CD4-positive, alpha-beta T cell treated with Interleukin-12 subunit alpha and Interleukin-12 subunit beta, for 1 hour (primary cell): ENCODE measurements at regions not wholly inside any gene's neighbourhood (a gene's known extent, or its start where the extent isn't known, plus 50 kb on each side); places are given as distances from the start of the nearest gene placed in this dataset.
A peak's percentile ranks its signal among the peaks of the same experiment; 100 is the strongest.

Source experiments
- DNase-seq: peaks from one replicate; pipeline ENCODE4 v3.0.0-alpha.2; 2020

DNA sequence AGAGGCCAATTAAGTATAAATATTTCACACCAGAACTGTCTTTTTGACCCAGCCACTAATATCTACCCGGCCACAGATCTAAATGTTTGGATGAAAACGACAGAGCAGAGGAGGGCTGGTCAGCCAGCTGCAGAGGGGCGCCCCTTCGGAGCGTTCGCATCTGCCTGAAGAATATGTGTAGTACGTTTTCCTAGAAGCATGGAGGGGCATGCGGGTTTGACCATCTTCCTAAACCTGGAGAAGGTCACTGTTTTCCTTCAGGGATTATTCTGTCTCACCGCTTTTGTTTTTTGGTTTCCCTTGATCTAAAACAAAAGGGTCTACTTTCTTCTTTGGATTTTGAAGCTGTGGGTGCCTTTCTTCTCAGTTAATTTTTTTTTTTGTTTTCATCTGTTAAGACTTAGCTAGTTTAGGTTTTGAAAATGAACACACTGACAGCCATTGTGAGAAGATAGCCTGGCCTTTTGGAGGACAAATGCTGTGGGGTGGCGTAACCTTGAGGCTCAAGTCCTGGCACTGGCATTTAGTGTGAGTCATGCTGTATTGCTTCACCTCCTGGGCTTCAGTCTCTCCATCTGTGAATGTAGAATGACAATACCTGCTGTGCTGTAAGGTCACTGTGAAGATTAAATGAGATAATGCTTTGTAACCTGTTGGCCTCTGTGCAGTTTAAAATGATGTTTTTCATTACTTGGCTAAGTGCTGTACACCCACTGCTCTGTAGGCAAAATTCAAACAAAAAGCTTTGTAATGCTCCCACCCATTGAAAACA is 74.1 kb upstream of the IRF2BP2 start:
- no peak for DNase-seq

DNA sequence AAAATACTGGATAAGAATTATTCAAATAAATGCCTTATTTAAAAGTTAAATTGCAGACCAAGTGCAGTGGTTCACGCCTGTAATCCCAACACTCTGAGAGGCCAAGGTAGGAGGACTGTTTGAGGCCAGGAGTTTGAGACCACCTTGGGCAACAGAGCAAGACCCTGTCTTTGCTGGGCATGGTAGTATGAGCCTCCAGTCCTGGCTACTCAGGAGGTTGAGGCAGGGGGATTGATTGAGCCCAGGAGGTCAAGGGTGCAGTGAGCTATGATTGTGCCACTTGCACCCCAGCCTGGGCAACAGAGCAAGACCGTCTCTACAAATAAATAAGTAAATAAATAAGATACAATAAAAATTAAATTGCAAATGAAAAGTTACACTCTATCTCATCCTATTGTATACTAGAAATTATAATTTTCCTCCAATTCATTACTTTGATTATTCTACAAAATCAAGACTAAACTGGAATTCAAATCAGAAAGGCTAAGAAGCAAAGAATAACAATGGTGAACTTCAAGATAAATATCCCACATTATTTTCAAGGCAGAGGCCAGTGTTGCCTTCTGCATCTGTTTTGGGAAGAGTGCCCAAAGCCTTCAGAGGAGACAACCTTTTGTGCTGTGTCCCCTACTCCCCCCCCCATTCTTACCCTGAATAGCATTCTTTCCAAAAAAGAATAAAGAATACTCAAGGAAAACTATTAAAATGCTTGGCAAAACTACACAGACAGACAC is 73.3 kb upstream of the IRF2BP2 start:
- no peak for DNase-seq

DNA sequence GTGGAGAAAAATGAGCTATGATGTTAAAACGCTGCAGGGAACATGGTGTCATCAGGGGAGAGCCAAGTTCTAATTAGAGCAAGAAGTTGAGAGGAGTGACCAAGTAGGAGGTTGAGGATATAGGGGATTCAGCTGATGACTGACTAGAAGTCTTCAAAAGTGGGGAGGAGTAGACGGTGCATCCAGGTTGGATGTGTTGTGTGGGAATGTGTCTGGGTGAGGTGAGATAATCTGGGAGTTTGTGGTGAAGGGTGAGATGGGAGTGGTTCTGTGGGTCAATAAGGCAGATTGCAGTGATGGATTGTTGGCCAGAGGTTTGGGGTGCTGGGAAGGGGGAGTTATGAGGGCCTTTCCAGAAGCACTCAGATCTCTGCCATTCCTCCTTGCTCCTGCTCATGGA is 72.0 kb upstream of the IRF2BP2 start:
- no peak for DNase-seq

DNA sequence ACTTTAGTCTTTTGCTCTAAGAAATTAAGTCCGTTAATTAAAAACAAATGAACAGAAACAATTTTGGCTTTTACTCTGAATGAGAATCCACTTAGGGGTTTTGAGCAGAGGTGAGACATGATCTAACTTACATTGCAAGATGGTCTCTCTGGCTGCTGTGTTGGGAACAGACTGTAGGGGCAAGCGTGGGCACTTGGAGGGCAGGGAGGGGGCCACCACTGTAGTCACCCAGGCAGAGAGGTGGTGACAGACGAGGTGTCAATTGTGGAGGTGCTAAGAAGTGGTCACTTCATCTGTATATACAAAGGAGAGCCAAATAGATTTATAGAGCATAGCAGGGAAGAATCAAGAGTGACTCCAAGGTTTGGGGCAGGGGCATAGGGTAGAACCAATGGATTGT is 71.1 kb upstream of the IRF2BP2 start:
- no peak for DNase-seq

DNA sequence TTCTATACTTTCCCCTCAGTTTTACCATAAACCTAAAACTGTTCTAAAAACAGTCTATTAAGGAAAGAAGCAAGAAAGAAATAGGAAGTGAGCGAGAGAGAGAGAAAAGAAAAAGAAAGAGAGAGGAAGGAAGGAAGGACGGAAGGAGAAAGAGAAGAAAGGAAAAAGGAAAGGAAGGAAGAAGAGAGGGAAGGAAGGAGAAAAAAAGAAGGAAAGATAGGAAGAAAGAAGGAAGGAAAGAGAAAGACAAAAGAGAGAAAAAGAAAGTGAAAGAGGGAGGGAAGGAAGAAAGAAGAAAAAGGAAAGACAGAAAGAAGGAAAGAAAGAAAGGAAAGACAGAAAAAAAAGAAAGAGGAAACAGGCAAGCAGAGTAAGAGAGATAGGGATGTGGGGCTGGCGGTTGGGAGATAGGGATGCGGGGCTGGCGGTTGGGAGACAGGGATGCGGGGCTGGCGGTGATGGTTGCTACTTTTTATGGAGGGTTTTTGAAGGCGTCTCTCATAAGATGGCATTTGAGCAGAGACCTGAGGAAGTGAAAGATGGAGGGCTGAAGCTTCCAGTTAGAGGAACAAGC is 70.4 kb upstream of the IRF2BP2 start:
- DNase-seq, result no peak

GRCh38 chr1:234676103-234676594 is 66.2 kb upstream of the IRF2BP2 start:
- peak; percentile 58 for DNase-seq

- DNase-seq, result no peak
Measured at GRCh38 chr1:234675572-234675971, 65.6 kb upstream of the IRF2BP2 start.

- no peak for DNase-seq
Measured at GRCh38 chr1:234675006-234675405, 65.0 kb upstream of the IRF2BP2 start.

- no peak for DNase-seq
Measured at GRCh38 chr1:234674218-234674815, 64.3 kb upstream of the IRF2BP2 start.

DNA sequence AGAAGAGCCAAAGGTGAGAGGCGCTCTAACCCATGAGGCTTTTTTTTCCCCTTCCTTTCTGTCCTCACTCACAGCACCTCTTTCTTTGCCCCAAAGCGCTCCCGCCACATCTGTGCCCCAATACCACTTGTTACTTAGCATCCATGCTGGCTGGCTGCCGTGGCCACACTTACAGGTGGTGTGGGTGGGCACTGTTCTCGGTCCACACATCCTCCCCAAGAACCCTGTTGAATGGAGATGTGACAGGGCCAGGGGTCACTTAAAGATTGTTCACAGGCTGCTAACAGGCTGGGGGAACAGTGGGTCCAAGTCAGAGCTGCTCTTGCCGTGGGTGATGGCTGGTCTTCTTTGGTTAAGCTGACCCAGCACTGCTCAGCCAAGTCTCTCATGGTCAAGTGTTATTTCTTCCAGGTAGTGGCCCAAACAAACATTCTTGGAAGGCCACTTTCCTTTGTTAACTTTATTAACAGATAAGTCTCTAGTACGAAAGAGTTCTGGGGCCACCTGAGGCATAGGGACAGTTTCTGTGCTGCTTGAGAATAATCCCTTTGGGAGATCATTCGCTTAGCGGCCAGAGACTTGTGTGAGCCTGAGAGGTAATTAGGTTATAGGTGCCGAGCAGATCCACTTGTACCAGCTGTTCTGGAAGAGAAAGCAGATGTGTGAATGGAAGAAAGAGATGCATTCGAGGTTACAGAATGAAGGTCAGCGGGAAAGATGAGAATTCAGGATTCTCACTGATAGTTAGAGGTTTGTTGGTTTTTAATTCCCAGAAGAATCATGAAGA is 62.6 kb upstream of the IRF2BP2 start:
- no peak for DNase-seq

GRCh38 chr1:234670967-234671626 is 61.1 kb upstream of the IRF2BP2 start:
- no peak for DNase-seq

- no peak for DNase-seq
Measured at GRCh38 chr1:234669499-234669898, 59.5 kb upstream of the IRF2BP2 start.

- DNase-seq, result no peak
Measured at GRCh38 chr1:234668577-234668955, 58.6 kb upstream of the IRF2BP2 start.

GRCh38 chr1:234667600-234668576 is 57.9 kb upstream of the IRF2BP2 start:
- DNase-seq, result no peak

- no peak for DNase-seq
Measured at GRCh38 chr1:234666761-234667160, 56.8 kb upstream of the IRF2BP2 start.

DNA sequence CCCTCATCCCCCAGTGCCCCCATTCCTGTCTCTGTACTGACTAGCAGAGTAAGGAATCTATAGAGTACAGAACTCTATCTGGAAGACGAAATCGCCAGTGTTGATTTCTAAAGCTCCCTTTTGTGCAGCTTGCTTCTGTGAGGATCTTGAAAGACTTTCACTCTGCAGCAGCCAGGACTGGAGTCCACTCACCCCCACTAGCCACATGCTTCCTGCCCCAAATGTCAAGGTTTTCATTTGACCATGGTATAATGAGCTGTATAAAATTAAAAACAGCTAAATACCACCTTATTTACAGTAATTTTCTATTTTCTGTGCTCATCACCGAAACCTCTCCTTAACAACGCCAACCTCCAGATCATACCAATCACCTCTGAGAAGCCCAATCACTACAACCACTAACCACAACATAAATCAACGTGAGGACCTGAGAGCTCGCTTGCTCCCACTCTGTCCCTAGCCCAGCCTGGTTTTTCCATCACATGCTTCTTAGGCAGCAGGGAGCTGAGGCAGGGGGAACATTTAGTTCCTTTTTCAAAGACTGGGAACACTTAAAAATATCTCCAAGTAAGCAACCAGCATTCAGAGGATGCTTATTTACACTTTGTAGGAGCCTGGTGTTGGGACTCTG is 56.1 kb upstream of the IRF2BP2 start:
- no peak for DNase-seq

- no peak for DNase-seq
Measured at GRCh38 chr1:234662148-234662547, 52.2 kb upstream of the IRF2BP2 start.

- no peak for DNase-seq
Measured at GRCh38 chr1:234661317-234661928, 51.4 kb upstream of the IRF2BP2 start.

- DNase-seq, result no peak
Measured at GRCh38 chr1:234660536-234661316, 50.7 kb upstream of the IRF2BP2 start.
